Inflammatory macrophage treated with lipopolysaccharide for 1 hour (primary cell): ENCODE measurements at regions not wholly inside any gene's neighbourhood (a gene's known extent, or its start where the extent isn't known, plus 50 kb on each side); places are given as distances from the start of the nearest gene placed in this dataset.
"Not testable (repeated sequence)": the region's sequence is repeated elsewhere in the genome, so short reads cannot be mapped to it uniquely, and the experiment has no call there.

Experiments
- DNase-seq, 2 donors: peaks; one replicate each; pipeline ENCODE4 v3.0.0-alpha.2; 2020 to 2022

DNA sequence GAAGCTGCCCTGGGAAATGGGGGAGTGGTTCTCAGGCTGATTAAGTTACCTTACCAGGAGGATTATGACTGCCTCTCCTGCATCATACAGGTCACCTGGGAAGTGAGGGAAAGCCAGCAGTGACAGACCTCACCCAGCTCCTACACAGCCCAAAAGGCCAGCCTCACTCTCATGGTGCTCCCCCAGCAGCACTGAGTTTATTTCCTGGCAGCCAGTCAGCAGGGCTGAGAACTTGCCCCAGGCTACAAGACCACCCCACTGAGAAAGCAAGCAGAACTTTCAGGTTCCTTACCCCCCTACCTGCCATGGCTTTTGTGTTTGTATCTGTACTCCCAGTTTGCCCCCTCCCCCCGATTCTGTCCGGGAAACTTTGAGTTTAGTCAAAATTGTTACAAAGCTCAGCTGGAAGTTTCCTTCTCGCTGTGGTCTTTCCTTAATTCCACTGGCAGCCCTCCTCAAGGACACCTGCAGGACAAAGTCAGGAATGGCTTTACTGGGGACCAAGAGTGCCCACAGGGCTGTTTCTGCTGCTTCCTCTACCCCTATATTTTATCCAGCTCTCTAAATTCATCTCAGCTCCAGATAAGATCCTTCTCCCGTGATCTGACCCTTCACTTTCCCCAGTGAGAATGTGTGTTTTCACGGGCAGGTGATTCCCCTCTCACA, 649.8 kb upstream of the MBL2 start:
- no peak for DNase-seq

GRCh38 chr10:53412651-53413050, 640.1 kb upstream of the MBL2 start:
- DNase-seq: no peak

DNA sequence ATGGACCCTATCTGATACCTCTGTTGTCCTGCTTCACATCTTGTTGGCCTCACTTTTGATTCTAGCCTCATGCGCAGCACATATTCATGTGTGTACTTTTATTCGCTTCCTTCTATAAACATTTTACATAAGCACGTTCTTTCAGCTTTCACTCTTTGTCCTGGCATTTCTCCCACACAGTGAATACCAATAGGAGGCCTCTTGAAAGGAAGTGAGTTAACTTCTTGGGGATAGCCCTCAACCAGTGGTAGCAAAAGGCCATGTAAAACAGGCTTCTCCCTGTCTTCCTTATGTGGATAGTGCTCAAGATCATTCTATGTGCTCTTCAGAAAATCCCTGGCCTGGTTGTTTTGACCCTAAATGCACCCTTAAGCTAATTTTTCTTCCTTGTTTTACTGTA, 633.9 kb upstream of the MBL2 start:
- DNase-seq: no peak

DNA sequence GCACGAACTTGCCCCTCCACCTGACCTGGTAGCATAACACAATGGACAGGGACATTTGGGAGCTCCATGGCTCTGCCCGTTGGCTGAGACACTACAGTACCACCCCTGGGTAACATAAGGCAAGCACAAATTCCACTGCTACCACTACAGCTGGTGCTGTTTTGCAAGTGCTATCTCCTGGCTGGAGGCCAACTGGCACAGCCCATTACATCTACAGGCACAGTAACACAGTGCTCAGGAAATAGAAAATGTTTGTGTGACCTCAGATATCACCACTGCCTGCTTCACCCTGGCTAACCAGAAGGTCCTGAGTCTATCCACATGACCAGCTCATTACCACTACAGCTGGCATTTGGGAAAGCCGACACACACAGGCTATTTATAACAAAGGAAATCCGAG, 631.1 kb upstream of the MBL2 start:
- no peak for DNase-seq

DNA sequence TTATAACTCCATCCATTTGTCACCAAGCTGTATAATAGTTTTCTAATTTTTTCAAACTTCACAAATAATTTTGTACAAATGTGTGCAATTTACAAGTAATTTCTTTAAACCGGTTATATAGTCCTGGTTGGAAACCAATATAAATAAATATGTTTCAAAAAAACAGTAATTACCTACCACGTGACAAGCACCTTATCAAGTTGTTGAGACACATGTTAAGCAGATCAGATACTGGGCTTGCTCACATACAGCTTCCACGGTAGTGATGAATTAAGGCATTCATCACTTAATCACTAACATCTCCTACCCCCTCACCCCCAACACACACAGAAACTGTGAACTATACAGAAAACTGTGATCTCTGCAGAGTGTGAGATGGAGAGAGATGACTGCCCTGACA, 630.0 kb upstream of the MBL2 start:
- DNase-seq: no peak

DNA sequence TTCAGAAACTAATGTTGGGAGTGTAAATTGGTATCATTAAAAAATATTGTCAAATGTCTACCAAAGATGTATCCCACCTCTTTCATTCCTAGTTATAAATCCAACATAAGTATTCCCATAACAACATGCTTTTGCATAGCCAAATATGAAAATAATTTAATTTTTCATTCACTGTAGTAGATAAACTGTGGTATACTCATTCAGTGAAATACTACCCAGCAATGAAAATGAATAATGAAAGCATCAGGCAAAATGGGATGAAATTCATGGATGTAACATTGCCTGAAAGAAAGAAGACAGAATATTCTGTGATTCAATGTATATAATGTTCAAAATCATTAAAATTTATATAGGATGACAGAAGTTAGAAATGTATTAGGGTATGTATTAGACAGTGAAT, 629.0 kb upstream of the MBL2 start:
- DNase-seq: no peak

DNA sequence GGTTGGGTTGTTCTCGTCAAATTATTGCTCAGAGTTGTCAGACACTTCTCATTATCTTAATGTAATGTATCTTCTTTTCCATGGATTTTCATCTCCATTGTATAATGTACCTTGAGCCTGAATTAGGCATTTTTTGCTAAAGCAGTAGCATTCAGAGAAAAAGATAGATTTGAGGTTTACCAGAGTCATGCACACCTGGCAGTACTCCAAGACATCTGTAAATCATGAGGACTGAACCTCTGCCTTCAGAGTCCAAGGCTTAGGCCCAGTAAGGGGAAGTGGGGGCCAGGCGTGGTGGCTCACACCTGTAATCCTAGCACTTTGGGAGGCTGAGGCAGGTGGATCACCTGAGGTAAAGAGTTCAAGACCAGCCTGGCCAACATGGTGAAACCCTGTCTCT, 624.3 kb upstream of the MBL2 start:
- DNase-seq: no peak

DNA sequence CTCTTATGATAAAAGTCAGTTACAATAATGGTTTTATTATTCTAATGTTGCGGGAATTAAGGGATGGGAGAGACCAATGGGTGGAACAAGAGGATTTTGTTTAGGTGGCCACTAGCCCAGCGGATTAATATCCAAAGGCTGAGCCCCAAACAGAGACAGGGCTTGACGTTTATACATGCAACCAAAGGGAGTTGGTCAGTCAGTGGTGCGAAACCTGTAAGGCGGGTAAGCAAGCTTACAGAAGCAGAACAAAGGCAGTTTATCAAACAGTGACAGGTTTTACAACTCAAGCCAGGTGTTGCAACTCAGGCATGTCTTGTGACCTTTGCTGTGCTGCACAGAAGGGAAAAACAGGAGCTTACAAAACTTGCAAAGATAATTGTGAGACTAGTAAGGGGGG, 622.9 kb upstream of the MBL2 start:
- no peak for DNase-seq

- DNase-seq: no peak
Observed at GRCh38 chr10:53387562-53387961, 615.0 kb upstream of the MBL2 start.

- DNase-seq: no peak
Observed at GRCh38 chr10:53382543-53382942, 610.0 kb upstream of the MBL2 start.

GRCh38 chr10:53379956-53380355, 607.4 kb upstream of the MBL2 start:
- DNase-seq: no peak

DNA sequence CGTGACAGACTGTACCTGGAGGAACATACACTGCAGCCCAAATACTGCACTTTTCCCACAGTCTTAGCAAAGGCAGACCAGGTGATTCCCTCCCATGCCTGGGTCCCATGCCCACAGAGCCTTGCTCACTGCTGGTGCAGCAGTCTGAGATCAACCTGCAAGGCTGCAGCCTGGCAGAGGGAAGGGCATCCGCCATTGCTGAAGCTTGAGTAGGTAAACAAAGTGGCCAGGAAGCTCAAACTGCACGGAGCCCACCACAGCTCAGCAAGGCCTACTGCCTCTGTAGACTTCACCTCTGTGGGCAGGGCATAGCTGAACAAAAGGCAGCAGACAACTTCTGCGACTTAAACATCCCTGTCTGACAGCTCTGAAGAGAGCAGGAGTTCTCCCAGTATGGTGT, 597.8 kb upstream of the MBL2 start:
- DNase-seq: no peak

- no peak for DNase-seq
Observed at GRCh38 chr10:53361936-53362335, 589.4 kb upstream of the MBL2 start.

- DNase-seq: no peak
Observed at GRCh38 chr10:53361281-53361680, 588.7 kb upstream of the MBL2 start.

DNA sequence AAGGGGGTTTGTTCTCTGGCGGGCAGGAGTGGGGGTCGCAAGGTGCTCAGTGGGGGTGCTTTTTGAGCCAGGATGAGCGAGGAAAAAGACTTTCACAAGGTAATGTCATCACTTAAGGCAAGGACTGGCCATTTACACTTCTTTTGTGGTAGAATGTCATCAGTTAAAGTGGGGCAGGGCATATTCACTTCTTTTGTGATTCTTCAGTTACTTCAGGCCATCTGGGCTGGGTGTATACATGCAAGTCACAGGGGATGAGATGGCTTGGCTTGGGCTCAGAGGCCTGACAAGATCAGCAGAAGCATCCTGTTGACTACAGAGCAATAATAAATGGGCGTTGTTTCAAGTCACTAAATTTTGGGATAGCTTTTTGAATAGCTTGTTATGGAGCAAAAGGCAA, 586.4 kb upstream of the MBL2 start:
- DNase-seq: not testable (repeated sequence)

- no peak for DNase-seq
Observed at GRCh38 chr10:53358536-53358935, 586.0 kb upstream of the MBL2 start.

DNA sequence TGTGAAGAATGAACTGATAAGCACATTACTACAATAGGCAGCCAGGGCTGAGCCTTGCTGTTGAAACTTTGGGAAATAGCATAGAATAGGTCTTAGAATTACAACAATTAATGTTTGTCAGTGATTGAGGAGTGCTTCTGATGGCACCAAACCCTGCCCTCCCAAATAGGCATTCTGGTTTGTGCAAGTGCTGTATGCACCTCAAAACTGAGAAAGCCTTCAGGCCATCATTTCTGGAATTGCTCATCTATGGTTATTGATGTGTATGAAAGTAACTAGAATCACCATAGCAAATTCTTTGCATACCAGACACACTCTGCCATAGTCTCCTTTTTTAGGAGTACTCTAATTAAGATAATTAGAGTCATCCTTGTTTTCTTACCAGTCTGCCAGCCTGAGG, 585.0 kb upstream of the MBL2 start:
- no peak for DNase-seq

- no peak for DNase-seq
Observed at GRCh38 chr10:53356616-53357349, 584.2 kb upstream of the MBL2 start.

DNA sequence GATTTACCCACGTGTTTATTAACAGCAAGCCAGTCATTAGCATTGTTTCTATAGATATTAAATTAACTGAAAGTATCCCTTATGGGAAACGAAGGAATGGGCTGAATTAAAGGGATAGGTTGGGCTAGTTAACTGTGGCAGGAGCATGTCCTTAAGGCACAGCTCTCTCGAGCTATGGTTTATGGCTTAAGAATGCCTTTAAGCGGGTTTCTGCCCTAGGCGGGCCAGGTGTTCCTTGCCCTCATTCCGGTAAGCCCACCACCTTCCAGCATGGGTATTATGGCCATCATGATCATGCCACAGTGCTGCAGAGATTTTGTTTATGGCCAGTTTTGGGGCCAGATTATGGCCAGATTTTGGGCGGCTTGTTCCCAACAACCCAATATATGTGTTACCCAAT, 569.9 kb upstream of the MBL2 start:
- DNase-seq: not testable (repeated sequence)

GRCh38 chr10:53338199-53338598, 565.6 kb upstream of the MBL2 start:
- DNase-seq: not testable (repeated sequence)

GRCh38 chr10:53335803-53336422, 563.3 kb upstream of the MBL2 start:
- DNase-seq: not testable (repeated sequence)

DNA sequence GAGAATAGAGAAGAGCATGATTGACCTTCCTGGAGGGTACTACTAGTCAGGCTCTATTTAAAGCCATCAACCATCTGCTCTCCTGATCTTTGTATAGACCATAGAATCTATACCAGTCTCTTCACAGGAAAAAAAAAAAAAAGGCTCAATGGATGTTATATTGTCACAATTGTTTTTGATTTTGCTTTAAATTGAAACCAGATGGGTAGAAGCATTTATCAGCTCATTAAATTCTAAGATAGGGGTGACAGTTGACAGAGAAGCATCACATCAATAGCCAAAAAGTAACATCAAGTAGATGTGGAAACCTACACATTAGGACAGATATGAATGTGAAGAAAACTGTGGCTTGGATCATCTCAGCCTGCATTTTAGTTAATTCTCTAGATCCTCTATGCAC, 558.9 kb upstream of the MBL2 start:
- no peak for DNase-seq

- DNase-seq: not testable (repeated sequence)
Observed at GRCh38 chr10:53326401-53327305, 554.1 kb upstream of the MBL2 start.
